AG08395 (cell line): ENCODE measurements at regions not wholly inside any gene's neighbourhood (a gene's known extent, or its start where the extent isn't known, plus 50 kb on each side); places are given as distances from the start of the nearest gene placed in this dataset.

ENCODE experiments used
- DNase-seq: peaks from one replicate; pipeline ENCODE4 v3.0.0; 2012; ENCODE audit warnings: mixed read lengths, low spot score

GRCh38 chr14:76551906-76552305 lies 176.0 kb downstream of the ESRRB start:
- DNase-seq = no peak

- no peak for DNase-seq
These were observed 188.8 kb downstream of the ESRRB start for GRCh38 chr14:76564471-76565422.

- DNase-seq = no peak
These were observed 190.5 kb downstream of the ESRRB start for GRCh38 chr14:76566439-76566838.

GRCh38 chr14:76574416-76575095 lies 186.7 kb upstream of the VASH1 start:
- no peak for DNase-seq

- no peak for DNase-seq
These were observed 186.2 kb upstream of the VASH1 start for GRCh38 chr14:76575108-76575507.

- DNase-seq = no peak
These were observed 185.1 kb upstream of the VASH1 start for GRCh38 chr14:76576047-76576741.

GRCh38 chr14:76577090-76577489 lies 184.2 kb upstream of the VASH1 start:
- no peak for DNase-seq

GRCh38 chr14:76577837-76578236 lies 183.4 kb upstream of the VASH1 start:
- DNase-seq = no peak

GRCh38 chr14:76580399-76580798 lies 180.9 kb upstream of the VASH1 start:
- DNase-seq = no peak

- no peak for DNase-seq
These were observed 180.3 kb upstream of the VASH1 start for GRCh38 chr14:76580967-76581366.

GRCh38 chr14:76581592-76581991 lies 179.7 kb upstream of the VASH1 start:
- DNase-seq = no peak

- DNase-seq = no peak
These were observed 178.8 kb upstream of the VASH1 start for GRCh38 chr14:76582447-76582846.

GRCh38 chr14:76583174-76583573 lies 178.1 kb upstream of the VASH1 start:
- no peak for DNase-seq

GRCh38 chr14:76583805-76584204 lies 177.5 kb upstream of the VASH1 start:
- no peak for DNase-seq

GRCh38 chr14:76584271-76584702 lies 177.0 kb upstream of the VASH1 start:
- DNase-seq = no peak

- no peak for DNase-seq
These were observed 175.7 kb upstream of the VASH1 start for GRCh38 chr14:76585616-76586015.

GRCh38 chr14:76589246-76589645 lies 172.0 kb upstream of the VASH1 start:
- no peak for DNase-seq

- no peak for DNase-seq
These were observed 170.0 kb upstream of the VASH1 start for GRCh38 chr14:76591266-76591665.

- DNase-seq = no peak
These were observed 166.0 kb upstream of the VASH1 start for GRCh38 chr14:76595266-76595665.

GRCh38 chr14:76597387-76597786 lies 163.9 kb upstream of the VASH1 start:
- no peak for DNase-seq

GRCh38 chr14:76599141-76599540 lies 162.1 kb upstream of the VASH1 start:
- DNase-seq = no peak

- no peak for DNase-seq
These were observed 161.5 kb upstream of the VASH1 start for GRCh38 chr14:76599559-76600287.
